ENCODE measurements at regions not wholly inside any gene's neighbourhood (a gene's known extent, or its start where the extent isn't known, plus 50 kb on each side); places are given as distances from the start of the nearest gene placed in this dataset.

DNA sequence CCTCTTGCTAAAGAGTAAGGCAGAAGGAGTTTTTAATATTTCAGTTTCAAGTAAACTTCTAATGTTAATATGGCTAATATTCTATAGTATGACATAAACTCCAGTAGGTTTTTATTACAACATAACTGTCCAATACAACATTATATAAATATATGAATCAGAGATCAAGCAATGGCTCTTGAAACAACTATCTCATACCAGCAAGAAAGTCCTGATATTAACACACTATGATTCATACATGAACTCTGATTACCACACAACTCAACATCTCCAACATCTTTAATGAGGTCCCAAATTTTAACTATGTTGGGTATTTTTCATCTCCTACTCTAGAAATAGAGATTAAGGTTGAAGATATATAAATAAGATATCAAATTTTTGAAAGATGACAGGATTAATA, 878.3 kb downstream of the TLE1 start:
- Histone ChIP-seq H4K20me1 (ENCODE audit: insufficient read depth) (no peaks in the 10 kb centered on the region), H3K4me3 (no peak overlapping the region), H3F3A (ENCODE audit: insufficient read depth, low read depth) (no peaks in the 10 kb centered on the region), H3K27ac (no peak overlapping the region), H3K79me2 (ENCODE audit: low read depth) (no peaks in the 10 kb centered on the region), H3K27me3 (ENCODE audit: insufficient read depth, low read depth) (no peaks in the 10 kb centered on the region), H3K36me3 (ENCODE audit: low read depth) (no peaks in the 10 kb centered on the region), H2AFZ (no peak overlapping the region), H3K9me3 (ENCODE audit: insufficient read depth, low read depth) (no peaks in the 10 kb centered on the region), H3K4me2 (no peak overlapping the region), H3K9me2 (ENCODE audit: insufficient read depth) (no peaks in the 10 kb centered on the region), H3K4me1 (replicated peaks; ENCODE audit: insufficient read depth) (no peaks in the 10 kb centered on the region)
- intact Hi-C loops (cut with micrococcal nuclease; ENCODE audit: unreplicated experiment): no loop called here
- TF ChIP-seq EZH2 (IDR thresholded peaks at IDR 0.05; ENCODE audit: low read depth): no peak
- TF ChIP-seq, protein P1, sequence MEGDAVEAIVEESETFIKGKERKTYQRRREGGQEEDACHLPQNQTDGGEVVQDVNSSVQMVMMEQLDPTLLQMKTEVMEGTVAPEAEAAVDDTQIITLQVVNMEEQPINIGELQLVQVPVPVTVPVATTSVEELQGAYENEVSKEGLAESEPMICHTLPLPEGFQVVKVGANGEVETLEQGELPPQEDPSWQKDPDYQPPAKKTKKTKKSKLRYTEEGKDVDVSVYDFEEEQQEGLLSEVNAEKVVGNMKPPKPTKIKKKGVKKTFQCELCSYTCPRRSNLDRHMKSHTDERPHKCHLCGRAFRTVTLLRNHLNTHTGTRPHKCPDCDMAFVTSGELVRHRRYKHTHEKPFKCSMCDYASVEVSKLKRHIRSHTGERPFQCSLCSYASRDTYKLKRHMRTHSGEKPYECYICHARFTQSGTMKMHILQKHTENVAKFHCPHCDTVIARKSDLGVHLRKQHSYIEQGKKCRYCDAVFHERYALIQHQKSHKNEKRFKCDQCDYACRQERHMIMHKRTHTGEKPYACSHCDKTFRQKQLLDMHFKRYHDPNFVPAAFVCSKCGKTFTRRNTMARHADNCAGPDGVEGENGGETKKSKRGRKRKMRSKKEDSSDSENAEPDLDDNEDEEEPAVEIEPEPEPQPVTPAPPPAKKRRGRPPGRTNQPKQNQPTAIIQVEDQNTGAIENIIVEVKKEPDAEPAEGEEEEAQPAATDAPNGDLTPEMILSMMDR (conservative IDR thresholded peaks at IDR 0.05): no peak
- CTCF ChIA-PET: no interaction called here
- DNase-seq: no peak
- no TSS peak for BruUV-seq (replicated peaks)
- POLR2A ChIA-PET (ENCODE audit: unreplicated experiment): no interaction called here

GRCh38 chr9:80806671-80807070, 882.7 kb downstream of the TLE1 start:
- H3K79me2 ChIP-seq (ENCODE audit: low read depth): no peaks in the 10 kb centered on the region
- intact Hi-C loops (cut with micrococcal nuclease; ENCODE audit: unreplicated experiment): no loop called here
- H3F3A ChIP-seq (ENCODE audit: insufficient read depth, low read depth): no peaks in the 10 kb centered on the region
- no TSS peak for BruUV-seq (replicated peaks)
- no peaks in the 10 kb centered on the region for H3K27me3 ChIP-seq (ENCODE audit: insufficient read depth, low read depth)
- CTCF ChIA-PET: no interaction called here
- no peaks in the 10 kb centered on the region for H4K20me1 ChIP-seq (ENCODE audit: insufficient read depth)
- POLR2A ChIA-PET (ENCODE audit: unreplicated experiment): no interaction called here
- H3K4me3 ChIP-seq: no peak overlapping the region
- TF ChIP-seq, protein P1 (conservative IDR thresholded peaks at IDR 0.05): no peak
- TF ChIP-seq EZH2 (IDR thresholded peaks at IDR 0.05; ENCODE audit: low read depth): no peak
- H3K36me3 ChIP-seq (ENCODE audit: low read depth): no peaks in the 10 kb centered on the region
- no peaks in the 10 kb centered on the region for H3K4me1 ChIP-seq (replicated peaks; ENCODE audit: insufficient read depth)
- peak overlapping the region; percentile 71 for H2AFZ ChIP-seq
- H3K27ac ChIP-seq: no peak overlapping the region
- DNase-seq: no peak
- no peak overlapping the region for H3K4me2 ChIP-seq
- no peaks in the 10 kb centered on the region for H3K9me2 ChIP-seq (ENCODE audit: insufficient read depth)
- no peaks in the 10 kb centered on the region for H3K9me3 ChIP-seq (ENCODE audit: insufficient read depth, low read depth)

DNA sequence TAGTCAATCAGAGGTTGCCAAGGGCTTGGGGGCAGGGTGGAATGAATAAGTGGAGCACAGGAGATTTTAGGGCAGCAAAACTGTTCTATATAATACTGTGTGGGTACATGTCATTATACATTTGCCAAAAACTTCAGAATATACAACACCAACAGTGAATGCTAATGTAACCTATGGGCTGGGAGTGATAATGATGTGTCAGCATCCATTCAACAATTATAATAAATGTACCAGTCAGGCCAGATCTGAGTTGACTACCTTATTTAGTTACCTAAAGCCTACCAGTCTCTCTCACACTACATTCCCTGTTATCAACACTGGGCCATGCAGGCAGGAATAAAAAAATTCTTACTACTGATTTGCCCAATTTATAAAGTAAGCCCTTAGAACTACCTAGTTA, 884.5 kb downstream of the TLE1 start:
- H2AFZ ChIP-seq: 0 out of 2 replicates have a peak overlapping the region, but pooled peaks have one; percentile 14
- no peaks in the 10 kb centered on the region for H3K27me3 ChIP-seq (ENCODE audit: insufficient read depth, low read depth)
- H3K36me3 ChIP-seq (ENCODE audit: low read depth): no peaks in the 10 kb centered on the region
- ChIA-PET CTCF (no interaction called here), POLR2A (ENCODE audit: unreplicated experiment) (no interaction called here)
- H3K9me2 ChIP-seq (ENCODE audit: insufficient read depth): no peaks in the 10 kb centered on the region
- no peaks in the 10 kb centered on the region for H3F3A ChIP-seq (ENCODE audit: insufficient read depth, low read depth)
- no peak overlapping the region for H3K4me2 ChIP-seq
- intact Hi-C loops (cut with micrococcal nuclease; ENCODE audit: unreplicated experiment): no loop called here
- DNase-seq: no peak
- no peaks in the 10 kb centered on the region for H3K4me1 ChIP-seq (replicated peaks; ENCODE audit: insufficient read depth)
- TF ChIP-seq, protein P1 (conservative IDR thresholded peaks at IDR 0.05): no peak
- no peak for TF ChIP-seq EZH2 (IDR thresholded peaks at IDR 0.05; ENCODE audit: low read depth)
- no peaks in the 10 kb centered on the region for H3K79me2 ChIP-seq (ENCODE audit: low read depth)
- no peak overlapping the region for H3K4me3 ChIP-seq
- no peaks in the 10 kb centered on the region for H4K20me1 ChIP-seq (ENCODE audit: insufficient read depth)
- no peak overlapping the region for H3K27ac ChIP-seq
- no TSS peak for BruUV-seq (replicated peaks)
- no peaks in the 10 kb centered on the region for H3K9me3 ChIP-seq (ENCODE audit: insufficient read depth, low read depth)
